GM12875 (cell line): ENCODE measurements at regions not wholly inside any gene's neighbourhood (a gene's known extent, or its start where the extent isn't known, plus 50 kb on each side); places are given as distances from the start of the nearest gene placed in this dataset.
"Not testable (repeated sequence)": the region's sequence is repeated elsewhere in the genome, so short reads cannot be mapped to it uniquely, and the experiment has no call there.

Source experiments
- H3K4me3 ChIP-seq: one replicate; pipeline ENCODE4 v1.5.1; 2011; ENCODE audit warnings: low read depth, low read length, control low read depth
- TF ChIP-seq, protein P1 (sequence below): IDR thresholded peaks from 2 replicates; pipeline ENCODE4 v1.5.1; 2011; ENCODE audit warnings: low read depth, mild to moderate bottlenecking, control low read depth, inconsistent platforms, low read length, moderate library complexity, borderline replicate concordance; ENCODE audit not compliant: insufficient read depth

DNA sequence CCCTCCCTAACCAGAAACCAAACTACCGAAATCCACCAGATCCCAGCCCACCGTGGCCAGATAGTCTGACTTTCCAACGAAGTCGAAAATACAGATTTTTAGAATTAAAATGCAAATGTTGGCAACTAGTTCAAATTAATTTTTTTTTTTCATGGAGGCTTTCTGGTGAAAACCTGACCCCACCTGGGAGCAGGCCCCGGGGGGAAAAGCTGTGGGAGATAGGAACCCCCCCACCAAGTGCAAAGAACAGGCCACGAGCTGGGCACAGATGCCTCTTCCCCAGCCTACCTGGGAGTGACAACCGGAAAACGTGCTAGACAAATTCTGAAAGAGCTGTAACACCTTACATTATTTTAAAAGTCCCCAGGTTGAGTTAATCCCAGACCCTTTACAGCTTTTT, 333.8 kb downstream of the PREX1 start:
- H3K4me3 ChIP-seq: no peak overlapping the region
- TF ChIP-seq, protein P1, sequence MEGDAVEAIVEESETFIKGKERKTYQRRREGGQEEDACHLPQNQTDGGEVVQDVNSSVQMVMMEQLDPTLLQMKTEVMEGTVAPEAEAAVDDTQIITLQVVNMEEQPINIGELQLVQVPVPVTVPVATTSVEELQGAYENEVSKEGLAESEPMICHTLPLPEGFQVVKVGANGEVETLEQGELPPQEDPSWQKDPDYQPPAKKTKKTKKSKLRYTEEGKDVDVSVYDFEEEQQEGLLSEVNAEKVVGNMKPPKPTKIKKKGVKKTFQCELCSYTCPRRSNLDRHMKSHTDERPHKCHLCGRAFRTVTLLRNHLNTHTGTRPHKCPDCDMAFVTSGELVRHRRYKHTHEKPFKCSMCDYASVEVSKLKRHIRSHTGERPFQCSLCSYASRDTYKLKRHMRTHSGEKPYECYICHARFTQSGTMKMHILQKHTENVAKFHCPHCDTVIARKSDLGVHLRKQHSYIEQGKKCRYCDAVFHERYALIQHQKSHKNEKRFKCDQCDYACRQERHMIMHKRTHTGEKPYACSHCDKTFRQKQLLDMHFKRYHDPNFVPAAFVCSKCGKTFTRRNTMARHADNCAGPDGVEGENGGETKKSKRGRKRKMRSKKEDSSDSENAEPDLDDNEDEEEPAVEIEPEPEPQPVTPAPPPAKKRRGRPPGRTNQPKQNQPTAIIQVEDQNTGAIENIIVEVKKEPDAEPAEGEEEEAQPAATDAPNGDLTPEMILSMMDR: no peak

DNA sequence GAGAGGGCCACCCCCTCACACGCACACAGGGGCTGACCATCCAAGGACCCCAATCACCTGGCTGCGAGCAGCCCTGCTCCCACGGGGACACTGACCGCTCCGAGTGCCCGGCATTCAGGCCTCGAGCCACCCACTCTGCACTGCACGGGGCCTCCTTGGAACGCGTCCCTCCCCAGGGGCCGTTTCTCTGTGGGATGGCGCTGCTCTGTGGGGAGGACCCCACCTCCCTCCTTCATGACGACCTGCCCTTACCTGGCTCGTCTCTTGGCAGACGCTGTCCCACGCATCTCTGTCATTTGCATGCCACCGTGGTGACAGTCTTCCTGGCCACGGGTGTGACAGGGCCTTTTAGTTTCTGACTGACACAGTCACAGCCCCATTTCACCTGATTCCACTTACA, 334.5 kb downstream of the PREX1 start:
- not testable (repeated sequence) for H3K4me3 ChIP-seq

DNA sequence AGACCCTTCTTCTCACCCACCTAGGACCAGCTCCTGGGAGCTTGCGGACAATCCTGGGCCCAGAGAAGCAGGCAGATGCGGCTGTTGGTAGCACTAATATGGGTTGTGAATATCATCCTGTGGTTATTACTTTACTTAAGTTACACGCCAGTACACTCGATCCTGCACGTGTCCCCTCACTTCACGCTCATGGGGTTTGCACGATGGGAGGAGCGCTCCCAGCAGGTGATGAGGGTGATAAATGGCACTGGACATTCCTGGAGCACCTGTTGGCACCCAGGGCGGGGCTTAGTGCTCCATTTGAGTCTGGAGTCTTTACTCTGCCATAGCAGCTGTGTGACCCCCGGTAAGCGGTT, 335.1 kb downstream of the PREX1 start:
- TF ChIP-seq, protein P1: no peak
- no peak overlapping the region for H3K4me3 ChIP-seq

DNA sequence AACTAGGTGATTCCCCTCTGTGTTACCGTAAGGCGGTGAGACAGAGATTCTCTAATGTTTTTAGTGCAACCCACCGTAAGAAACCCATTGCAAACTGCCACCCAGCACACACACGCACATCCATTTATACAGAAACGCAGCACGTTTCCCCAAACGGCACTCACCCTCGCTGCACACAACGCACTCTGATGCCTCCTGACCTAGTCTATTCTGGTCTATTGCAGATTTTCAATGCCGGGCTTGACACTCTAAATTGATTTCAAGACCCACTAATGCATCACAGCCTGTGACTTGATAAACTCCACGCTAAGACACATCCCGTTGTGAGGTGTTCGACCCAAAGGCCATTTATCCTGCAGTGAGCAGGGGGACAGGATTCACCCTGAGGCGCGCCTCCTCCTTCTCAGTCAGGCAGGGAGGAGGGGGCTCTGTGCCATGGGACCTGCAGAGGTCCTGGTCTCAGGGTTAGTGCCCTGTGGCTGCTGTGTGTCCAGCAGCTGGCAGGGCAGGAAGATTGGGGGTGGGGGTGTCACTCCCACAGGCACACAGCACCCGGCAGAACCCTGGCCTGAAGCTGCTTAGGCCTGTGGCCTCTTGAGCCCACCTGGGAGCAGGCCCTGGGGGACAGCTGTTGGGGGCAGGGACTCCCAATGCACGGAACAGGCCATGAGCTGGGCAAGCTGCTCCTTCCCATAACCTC, 335.6 kb downstream of the PREX1 start:
- TF ChIP-seq, protein P1: no peak
- H3K4me3 ChIP-seq: no peak overlapping the region

DNA sequence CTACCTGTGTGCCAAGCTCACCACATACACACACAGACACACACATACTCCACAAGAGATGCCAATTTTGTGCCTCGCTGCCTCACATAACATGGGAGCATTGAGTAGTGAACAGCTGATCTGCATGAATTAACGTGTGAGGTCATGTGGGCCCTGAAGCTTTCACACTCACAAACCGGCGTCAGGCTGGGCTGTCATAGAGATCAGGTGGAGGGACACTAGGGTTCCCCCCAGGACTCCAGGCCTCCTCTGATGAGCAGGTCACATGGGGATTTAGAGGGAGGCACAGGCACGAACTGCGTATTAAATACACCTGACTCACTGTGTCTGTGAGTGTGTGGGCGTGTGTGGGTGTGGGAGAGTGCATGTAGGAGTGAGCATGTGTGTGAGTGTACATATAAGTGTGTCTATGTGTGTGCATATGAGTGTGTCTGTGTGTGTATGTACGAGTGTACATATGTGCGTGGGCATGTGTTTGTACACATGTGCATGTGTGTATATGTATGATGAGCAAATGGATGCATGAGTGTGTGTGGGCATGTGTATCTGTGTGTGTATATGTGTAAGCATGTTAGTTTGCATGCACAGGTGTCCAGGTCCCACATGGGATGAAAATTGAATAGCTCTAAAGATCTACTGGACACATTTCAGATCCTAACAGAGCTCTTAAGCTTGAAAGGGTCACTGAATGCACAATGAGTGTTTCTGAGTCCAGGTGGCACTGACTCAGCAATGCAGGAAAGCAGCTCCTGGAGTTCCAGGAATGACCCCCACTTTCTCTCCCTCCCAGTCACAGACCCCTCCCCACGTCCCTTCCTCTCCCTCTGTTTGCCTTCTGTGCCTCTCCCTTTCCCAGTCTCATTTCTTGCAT, 336.6 kb downstream of the PREX1 start:
- TF ChIP-seq, protein P1: no peak
- no peak overlapping the region for H3K4me3 ChIP-seq

DNA sequence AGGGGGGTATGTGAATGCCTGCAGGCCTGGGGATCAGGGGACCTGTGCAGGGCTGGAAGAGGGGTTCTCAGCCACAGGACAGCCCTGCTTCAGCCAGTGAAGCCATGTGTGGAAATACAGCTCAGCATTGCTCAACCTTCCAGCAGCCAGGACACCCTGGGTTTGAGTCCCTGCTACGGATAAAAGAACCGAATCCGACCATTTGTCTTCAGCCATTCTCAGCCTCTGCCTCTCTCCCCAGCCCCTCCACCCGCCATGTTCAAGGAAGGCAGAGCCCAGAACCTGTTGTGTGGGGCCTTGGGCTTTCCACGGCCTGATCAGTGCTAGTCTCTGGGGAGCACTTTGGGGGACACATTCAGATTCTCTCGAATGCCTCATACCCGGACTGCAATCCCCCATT, 337.5 kb downstream of the PREX1 start:
- not testable (repeated sequence) for H3K4me3 ChIP-seq

DNA sequence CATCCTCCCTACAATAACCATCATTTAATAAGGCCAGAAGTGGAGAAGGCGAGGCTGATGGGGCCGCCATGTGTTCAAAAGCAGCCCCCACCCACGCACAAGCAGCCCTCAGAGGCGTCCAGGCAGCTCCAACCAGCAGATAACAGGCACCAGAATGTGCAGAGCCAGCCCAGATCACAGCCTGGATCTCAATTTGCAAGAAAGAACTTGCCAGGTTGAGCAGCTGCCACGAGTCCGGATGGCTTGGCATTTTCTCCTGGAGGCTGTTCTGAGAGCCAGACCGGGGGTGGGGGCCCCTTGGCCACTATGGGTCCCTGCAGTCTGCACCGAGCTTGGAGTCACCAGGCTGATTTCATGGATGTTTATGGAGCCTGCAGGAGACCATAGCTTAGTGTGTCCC, 338.1 kb downstream of the PREX1 start:
- H3K4me3 ChIP-seq: no peak overlapping the region
- TF ChIP-seq, protein P1: no peak

DNA sequence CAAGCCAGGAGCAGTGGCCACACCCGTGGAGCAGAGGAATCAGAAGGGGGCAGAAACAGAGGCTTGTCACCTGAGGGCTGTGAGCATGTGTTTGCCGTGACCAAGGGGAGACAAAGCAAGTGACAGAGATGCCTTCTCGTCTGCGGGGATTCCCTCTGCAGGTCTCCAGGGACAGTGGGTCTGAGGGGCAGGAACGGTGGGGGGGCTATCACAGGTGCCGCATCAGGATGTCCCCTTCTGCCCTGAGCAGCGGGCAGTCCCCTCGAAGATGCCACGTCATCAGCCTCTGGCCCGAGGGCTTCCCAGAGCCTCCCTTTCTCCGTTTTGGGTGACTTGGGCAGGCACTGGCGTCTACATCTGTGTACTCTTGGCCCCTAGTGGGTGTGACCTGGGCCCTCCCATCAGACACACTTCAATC, 338.7 kb downstream of the PREX1 start:
- TF ChIP-seq, protein P1: no peak

DNA sequence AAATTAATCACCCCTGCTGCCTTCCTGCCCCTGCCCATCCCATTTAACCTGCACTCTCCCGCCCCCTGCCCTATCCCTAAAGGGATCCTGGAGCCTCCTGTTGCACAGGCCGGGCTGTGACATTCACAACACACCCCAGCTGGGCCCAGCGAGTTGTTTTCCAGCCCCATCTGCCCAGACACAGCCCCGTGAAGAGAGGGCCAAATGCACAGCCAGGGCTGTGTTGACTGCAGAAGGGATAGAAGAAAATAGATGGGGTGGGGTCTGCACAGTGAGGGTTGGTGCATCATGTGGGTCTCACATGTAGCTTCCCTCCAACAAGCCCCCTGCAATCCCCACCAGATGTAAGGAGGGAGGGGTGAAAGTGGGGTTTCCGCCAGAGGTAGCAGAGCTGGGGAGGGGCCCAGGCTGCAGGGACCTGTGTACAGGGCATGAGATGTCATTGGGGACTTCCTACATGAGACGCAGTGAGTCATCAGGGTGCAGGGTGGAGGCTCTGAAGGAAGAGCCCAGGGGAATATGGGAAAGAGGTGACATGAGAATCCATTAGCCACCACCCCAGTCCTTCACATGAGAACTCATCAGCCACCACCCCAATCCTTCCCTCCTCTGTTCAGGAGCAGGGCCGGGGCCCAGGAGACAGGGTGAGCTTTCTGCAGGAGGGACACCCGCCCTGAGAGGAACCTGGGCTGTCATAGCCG, 339.3 kb downstream of the PREX1 start:
- H3K4me3 ChIP-seq: not testable (repeated sequence)

More for the DNA sequence above, 338.7 kb downstream of the PREX1 start:
- no peak overlapping the region for H3K4me3 ChIP-seq
